Transverse colon (tissue), 4 donors: ENCODE measurements at regions not wholly inside any gene's neighbourhood (a gene's known extent, or its start where the extent isn't known, plus 50 kb on each side); places are given as distances from the start of the nearest gene placed in this dataset.

Experiments
- DNase-seq: peaks from one replicate; pipeline ENCODE4 v3.0.0-alpha.2; 2019
- H3K27ac ChIP-seq, 4 donors: fragments of 200-600 bp; sonication (generic); 2 replicates each; pipeline ENCODE4 v1.5.1; 2016 to 2018; ENCODE audit warnings: inconsistent platforms in 4 of 4
- H3K27me3 ChIP-seq: fragments of 200-600 bp; sonication (generic); 2 replicates; pipeline ENCODE4 v1.5.1; 2017; ENCODE audit warnings: inconsistent platforms
- H3K36me3 ChIP-seq, 4 donors: fragments of 200-600 bp; sonication (generic); 2 replicates each; pipeline ENCODE4 v1.5.1; 2017 to 2019; ENCODE audit warnings: inconsistent platforms in 4 of 4
- H3K4me1 ChIP-seq, 4 donors: fragments of 200-600 bp; sonication (generic); 2 replicates each; pipeline ENCODE4 v1.5.1; 2017 to 2020; ENCODE audit warnings: inconsistent platforms in 4 of 4
- H3K4me3 ChIP-seq, 4 donors: fragments of 200-600 bp; sonication (generic); 1 replicate in 1 of 4; 2 replicates in 3 of 4; pipeline versions ENCODE4 v1.5.1 to v1.6.1; 2017 to 2019; ENCODE audit warnings: inconsistent platforms in 4 of 4
- H3K9me3 ChIP-seq, 2 donors: fragments of 200-600 bp; sonication (generic); 2 replicates each; pipeline ENCODE4 v1.5.1; 2017 to 2019; ENCODE audit warnings: inconsistent platforms in 2 of 2
- EP300 ChIP-seq: sonication (generic); formaldehyde crosslinking; IDR thresholded peaks from one replicate; pipeline ENCODE4 v1.6.1; 2017; ENCODE audit warnings: antibody characterized with exemption, low read depth
- POLR2A ChIP-seq: fragments of 450-650 bp; IDR thresholded peaks from one replicate; pipeline ENCODE4 v1.6.1; 2016; ENCODE audit warnings: antibody characterized with exemption, mild to moderate bottlenecking, moderate library complexity
- POLR2AphosphoS5 ChIP-seq, 3 donors: sonication (generic); formaldehyde crosslinking; IDR thresholded peaks; one replicate each; pipeline ENCODE4 v1.6.1; 2016; ENCODE audit warnings: antibody characterized with exemption in 3 of 3
- WGBS, 2 donors: methylation state at CpG; one replicate each; pipeline ENCODE4 v1.1.5; 2018; ENCODE audit warnings: low coverage in 1 of 2; 5-methylcytosine and 5-hydroxymethylcytosine counted together
- in situ Hi-C, 4 donors: fragments of 200-750 bp; cut with MboI; loops; one replicate each; pipeline versions ENCODE4 v1.15.0 to v1.15.1; 2017; ENCODE audit warnings: low sequenced_read_pairs in 3 of 4, low pct_ligation_motif_present in 1 of 4, low pct_unique_long_range_greater_than_20kb in 1 of 4
- intact Hi-C: fragments of 100-400 bp; cut with DNase I; formaldehyde crosslinking; loops from one replicate; pipeline ENCODE4 v1.15.1; 2023; ENCODE audit warnings: low total_unique reads
- TF ChIP-seq, protein P1 (sequence below), 5 experiments: fragments of 200-600 bp in 3 of 5; fragments of 450-650 bp in 2 of 5; sonication (generic) in 3 of 5; IDR thresholded peaks; 1 replicate in 2 of 5; 2 replicates in 3 of 5; pipeline ENCODE4 v1.5.1; 2016 to 2017; ENCODE audit warnings: antibody characterized with exemption in 5 of 5, inconsistent platforms in 3 of 5, mild to moderate bottlenecking in 2 of 5, moderate library complexity in 1 of 5

DNA sequence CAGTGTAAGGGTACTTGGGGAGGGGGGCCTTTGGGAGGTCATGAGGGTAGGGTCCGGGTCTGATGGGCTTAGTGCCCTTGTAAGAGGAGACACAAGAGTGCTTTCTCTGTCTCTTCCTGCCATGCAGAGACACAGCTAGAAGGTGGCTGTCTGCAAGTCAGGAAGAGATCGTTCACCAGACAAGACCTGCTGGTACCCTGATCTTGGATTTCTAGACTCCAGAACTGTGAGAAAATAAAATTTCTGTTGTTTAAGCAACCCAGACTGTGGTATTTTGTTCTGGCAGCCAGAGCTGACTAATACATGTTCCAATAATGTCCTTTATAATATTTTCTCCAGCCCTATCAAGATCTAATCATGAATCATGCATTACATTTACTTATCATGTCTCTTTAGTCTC lies 130.0 kb upstream of the VEPH1 start:
- in situ Hi-C loops: no loop called here
- no peak overlapping the region for H3K4me3 ChIP-seq
- 50 to 78% methylated on average over 1 to 2 of the region's 2 CpGs for WGBS, 2 donors
- no peaks in the 10 kb centered on the region for H3K36me3 ChIP-seq
- H3K4me1 ChIP-seq: no peaks in the 10 kb centered on the region
- TF ChIP-seq EP300: no peak
- peaks cover 7% of the 10 kb centered on the region for H3K27me3 ChIP-seq
- no peak overlapping the region for H3K27ac ChIP-seq
- H3K9me3 ChIP-seq: peaks cover 0 to 4% of the 10 kb centered on the region in 2 donors
- no peak for DNase-seq
- intact Hi-C loops: no loop called here

DNA sequence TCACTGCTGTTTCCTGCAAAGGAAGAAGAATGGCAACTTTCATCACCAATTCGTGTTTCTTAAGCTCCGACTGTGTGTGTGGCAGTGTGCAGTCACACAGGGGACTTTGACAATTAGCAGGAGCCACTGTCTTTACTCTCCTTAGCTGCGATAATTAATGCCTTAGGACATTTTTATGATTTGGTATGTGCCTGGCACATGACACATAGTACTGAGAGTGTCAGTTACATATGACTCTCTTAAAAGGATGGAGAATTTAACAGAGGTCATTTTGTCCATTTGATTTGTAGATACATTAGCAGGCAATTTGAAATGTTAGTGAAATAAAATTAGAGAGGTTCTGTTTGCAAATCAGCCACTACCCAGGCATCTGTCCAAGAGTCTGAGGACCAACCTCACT lies 128.9 kb upstream of the VEPH1 start:
- DNase-seq: no peak
- H3K4me3 ChIP-seq: no peak overlapping the region
- peaks cover 7% of the 10 kb centered on the region for H3K27me3 ChIP-seq
- H3K27ac ChIP-seq: no peak overlapping the region
- in situ Hi-C loops: no loop called here
- no peaks in the 10 kb centered on the region for H3K36me3 ChIP-seq
- intact Hi-C loops: no loop called here
- no peaks in the 10 kb centered on the region for H3K4me1 ChIP-seq
- 60% methylated on average over 3 of the region's 3 CpGs; no CpG with 5 or more reads in 1 of the 2 donors for WGBS, 2 donors
- TF ChIP-seq EP300 (no peak), POLR2A (no peak), POLR2AphosphoS5 (IDR thresholded peaks at IDR 0.05) (no peak)
- TF ChIP-seq, protein P1, sequence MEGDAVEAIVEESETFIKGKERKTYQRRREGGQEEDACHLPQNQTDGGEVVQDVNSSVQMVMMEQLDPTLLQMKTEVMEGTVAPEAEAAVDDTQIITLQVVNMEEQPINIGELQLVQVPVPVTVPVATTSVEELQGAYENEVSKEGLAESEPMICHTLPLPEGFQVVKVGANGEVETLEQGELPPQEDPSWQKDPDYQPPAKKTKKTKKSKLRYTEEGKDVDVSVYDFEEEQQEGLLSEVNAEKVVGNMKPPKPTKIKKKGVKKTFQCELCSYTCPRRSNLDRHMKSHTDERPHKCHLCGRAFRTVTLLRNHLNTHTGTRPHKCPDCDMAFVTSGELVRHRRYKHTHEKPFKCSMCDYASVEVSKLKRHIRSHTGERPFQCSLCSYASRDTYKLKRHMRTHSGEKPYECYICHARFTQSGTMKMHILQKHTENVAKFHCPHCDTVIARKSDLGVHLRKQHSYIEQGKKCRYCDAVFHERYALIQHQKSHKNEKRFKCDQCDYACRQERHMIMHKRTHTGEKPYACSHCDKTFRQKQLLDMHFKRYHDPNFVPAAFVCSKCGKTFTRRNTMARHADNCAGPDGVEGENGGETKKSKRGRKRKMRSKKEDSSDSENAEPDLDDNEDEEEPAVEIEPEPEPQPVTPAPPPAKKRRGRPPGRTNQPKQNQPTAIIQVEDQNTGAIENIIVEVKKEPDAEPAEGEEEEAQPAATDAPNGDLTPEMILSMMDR (IDR thresholded peaks at IDR 0.05): no peak
- no peaks in the 10 kb centered on the region for H3K9me3 ChIP-seq

DNA sequence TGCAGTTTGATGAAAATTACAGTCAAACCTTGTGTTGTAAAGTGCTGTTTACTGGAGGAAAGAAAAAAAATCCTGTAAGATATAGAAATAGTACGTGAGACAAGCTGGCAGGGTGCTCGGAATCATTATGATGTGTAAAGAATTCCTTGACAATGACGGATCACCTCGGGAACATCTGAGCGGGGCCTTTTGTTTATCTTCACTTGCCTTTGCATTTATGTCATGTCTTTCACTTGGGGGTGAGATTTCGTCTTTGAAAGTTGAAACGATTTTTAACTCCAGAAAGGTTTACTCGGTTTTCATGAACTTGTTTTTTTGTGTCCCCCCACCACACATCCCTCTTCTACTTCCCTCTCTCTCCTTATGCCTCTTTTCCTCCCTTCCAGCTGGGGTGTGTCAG lies 128.3 kb upstream of the VEPH1 start:
- H3K4me1 ChIP-seq: no peaks in the 10 kb centered on the region
- DNase-seq: no peak
- TF ChIP-seq EP300 (no peak), POLR2AphosphoS5 (IDR thresholded peaks at IDR 0.05) (no peak), POLR2A (no peak)
- TF ChIP-seq, protein P1 (IDR thresholded peaks at IDR 0.05): no peak
- H3K9me3 ChIP-seq: no peaks in the 10 kb centered on the region
- H3K27me3 ChIP-seq: peaks cover 7% of the 10 kb centered on the region
- in situ Hi-C loops: no loop called here
- no peak overlapping the region for H3K4me3 ChIP-seq
- WGBS, 2 donors: 32 to 38% methylated on average over 8 of the region's 8 CpGs
- intact Hi-C loops: no loop called here
- H3K27ac ChIP-seq: no peak overlapping the region
- no peaks in the 10 kb centered on the region for H3K36me3 ChIP-seq

DNA sequence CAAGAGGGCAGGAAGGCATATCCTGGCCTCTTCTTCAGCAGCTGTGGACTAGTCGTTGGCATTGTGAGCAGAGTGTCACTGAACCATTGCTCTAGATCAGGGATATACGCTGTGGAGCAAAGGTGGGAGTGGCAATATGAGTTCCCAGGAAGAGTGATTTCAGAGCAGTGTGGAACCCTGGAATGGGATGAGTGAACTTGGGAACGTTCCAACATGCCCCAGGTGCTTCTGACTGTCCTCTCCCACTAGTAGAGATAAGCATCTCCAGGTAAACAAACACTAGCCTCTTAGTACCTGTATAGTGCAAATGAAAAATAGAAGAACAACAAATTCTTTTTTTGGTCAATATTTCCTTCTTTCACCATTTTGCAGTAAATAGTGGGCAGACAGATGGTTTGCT lies 123.6 kb upstream of the VEPH1 start:
- Histone ChIP-seq H3K27me3 (peaks cover 7% of the 10 kb centered on the region), H3K27ac (no peak overlapping the region), H3K4me3 (no peak overlapping the region), H3K36me3 (no peaks in the 10 kb centered on the region), H3K9me3 (no peaks in the 10 kb centered on the region), H3K4me1 (no peaks in the 10 kb centered on the region)
- 0 to 61% methylated on average over 1 to 3 of the region's 3 CpGs for WGBS, 2 donors
- in situ Hi-C loops: no loop called here
- intact Hi-C loops: no loop called here
- TF ChIP-seq POLR2AphosphoS5 (IDR thresholded peaks at IDR 0.05) (no peak), EP300 (no peak), POLR2A (no peak)
- TF ChIP-seq, protein P1 (IDR thresholded peaks at IDR 0.05): no peak
- no peak for DNase-seq

DNA sequence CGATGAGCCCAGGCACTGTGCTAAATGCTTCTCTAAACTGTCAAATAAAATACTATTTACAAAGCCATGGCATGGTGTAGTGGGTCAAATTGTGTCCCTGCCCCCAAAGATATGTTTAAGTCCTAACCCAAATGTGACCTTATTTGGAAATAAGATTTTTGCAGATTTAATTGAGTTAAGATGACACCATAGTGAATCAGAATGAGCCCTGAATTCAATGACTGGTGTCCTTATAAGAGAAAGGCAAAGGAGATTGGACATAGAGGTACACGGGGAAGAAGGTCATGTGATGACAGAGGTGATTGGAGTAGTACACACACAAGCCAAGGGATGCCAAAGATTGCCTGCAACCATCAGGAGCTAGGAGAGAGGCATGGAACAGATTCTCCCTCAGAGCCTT lies 121.6 kb upstream of the VEPH1 start:
- WGBS, 2 donors: 69% methylated on average over 2 of the region's 2 CpGs
- Histone ChIP-seq H3K36me3 (no peaks in the 10 kb centered on the region), H3K9me3 (no peaks in the 10 kb centered on the region), H3K27ac (no peak overlapping the region), H3K27me3 (no peaks in the 10 kb centered on the region), H3K4me1 (no peaks in the 10 kb centered on the region), H3K4me3 (no peak overlapping the region)
- intact Hi-C loops: no loop called here
- TF ChIP-seq POLR2A: no peak
- TF ChIP-seq, protein P1 (IDR thresholded peaks at IDR 0.05): no peak
- no peak for TF ChIP-seq EP300
- no peak for TF ChIP-seq POLR2AphosphoS5 (IDR thresholded peaks at IDR 0.05)
- in situ Hi-C loops: loop anchor here in 3 of 4 donors (25.0 kb wide), 1 partner anchor 812 kb away; no protein-coding TSS in a partner anchor
- DNase-seq: no peak
